Stimulated activated CD8-positive, alpha-beta memory T cell treated with anti-CD3 and anti-CD28 coated beads, Interleukin-2, amount 100 ng/mL, for 48 hours (primary cell): ENCODE measurements at regions not wholly inside any gene's neighbourhood (a gene's known extent, or its start where the extent isn't known, plus 50 kb on each side); places are given as distances from the start of the nearest gene placed in this dataset.
"Not testable (repeated sequence)": the region's sequence is repeated elsewhere in the genome, so short reads cannot be mapped to it uniquely, and the experiment has no call there.

ENCODE experiments used
- DNase-seq, 2 donors: peaks; one replicate each; pipeline ENCODE4 v3.0.0-alpha.2; 2020; ENCODE audit warnings: low read depth in 2 of 2

GRCh38 chr6:111925296-111925695 is 52.0 kb upstream of the FYN start:
- DNase-seq: no peak

- DNase-seq: no peak
These were observed 53.6 kb upstream of the FYN start for GRCh38 chr6:111926731-111927302.

GRCh38 chr6:111927321-111927720 is 54.1 kb upstream of the FYN start:
- DNase-seq: no peak

DNA sequence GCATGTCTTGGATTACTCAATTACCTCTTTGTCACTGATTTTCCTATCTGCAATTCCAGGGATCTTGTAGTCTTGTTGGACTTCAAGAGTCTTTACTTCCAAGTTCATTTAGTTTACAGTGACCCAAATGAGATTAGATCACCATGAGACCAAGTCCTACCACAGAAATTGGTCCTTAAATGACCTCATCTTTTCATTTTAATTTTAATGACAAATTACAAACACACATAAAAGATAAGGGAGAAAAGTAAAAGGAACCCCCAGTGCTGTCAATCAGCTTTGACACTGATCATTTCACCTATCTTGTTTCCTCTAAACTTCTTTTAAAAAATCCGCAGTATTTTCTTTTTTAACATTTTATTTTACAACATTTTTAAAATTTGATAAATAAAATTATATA is 54.9 kb upstream of the FYN start:
- DNase-seq: no peak

DNA sequence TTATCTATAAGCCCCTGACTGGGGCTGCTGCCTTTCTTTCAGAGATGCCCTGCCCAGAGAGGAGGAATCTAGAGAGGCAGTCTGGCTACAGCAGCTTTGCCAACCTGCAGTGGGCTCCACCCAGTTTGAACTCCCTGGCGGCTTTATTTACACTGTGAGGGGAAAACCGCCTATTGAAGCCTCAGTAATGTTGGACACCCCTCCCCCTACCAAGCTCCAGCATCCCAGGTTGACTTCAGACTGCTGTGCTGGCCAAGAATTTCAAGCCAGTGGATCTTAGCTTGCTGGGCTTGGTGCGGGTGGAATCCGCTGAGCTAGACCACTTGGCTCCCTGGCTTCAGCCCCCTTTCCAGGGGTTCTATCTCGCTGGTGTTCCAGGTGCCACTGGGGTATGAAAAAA is 61.4 kb upstream of the FYN start:
- not testable (repeated sequence) for DNase-seq

GRCh38 chr6:111936718-111937117 is 63.5 kb upstream of the FYN start:
- DNase-seq: no peak

GRCh38 chr6:111938710-111939109 is 65.5 kb upstream of the FYN start:
- no peak for DNase-seq

GRCh38 chr6:111939902-111940301 is 66.7 kb upstream of the FYN start:
- DNase-seq: no peak

- no peak for DNase-seq
These were observed 67.5 kb upstream of the FYN start for GRCh38 chr6:111940801-111941200.

DNA sequence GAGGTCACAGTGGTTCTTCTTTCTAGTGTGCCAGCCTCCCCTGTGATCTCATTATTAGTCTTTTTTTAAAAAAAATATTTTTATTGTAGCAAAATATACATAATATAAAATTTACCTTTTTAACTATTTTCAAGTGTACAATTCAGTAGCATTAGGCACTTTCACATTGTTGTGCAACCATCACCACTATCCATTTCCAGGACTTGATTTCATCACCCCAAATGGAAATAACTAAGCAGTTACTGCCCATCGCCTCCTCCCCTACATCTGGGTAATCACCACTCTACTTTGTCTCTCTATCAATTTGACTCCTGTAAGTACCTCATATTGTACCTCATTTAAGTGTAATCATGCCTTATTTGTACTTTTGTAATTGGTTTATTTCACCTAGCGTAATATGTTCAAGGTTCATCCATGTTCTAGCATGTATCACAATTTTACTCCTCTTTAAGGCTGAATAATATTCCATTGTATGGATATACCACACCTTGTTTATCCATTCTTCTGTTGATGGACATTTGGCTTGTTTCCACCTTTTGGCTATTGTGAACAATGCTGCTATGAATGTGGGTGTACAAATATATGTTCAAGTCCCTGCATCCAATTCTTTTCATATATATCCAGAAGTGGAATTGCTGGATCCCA is 68.6 kb upstream of the FYN start:
- no peak for DNase-seq

- no peak for DNase-seq
These were observed 69.3 kb upstream of the FYN start for GRCh38 chr6:111942561-111942960.

DNA sequence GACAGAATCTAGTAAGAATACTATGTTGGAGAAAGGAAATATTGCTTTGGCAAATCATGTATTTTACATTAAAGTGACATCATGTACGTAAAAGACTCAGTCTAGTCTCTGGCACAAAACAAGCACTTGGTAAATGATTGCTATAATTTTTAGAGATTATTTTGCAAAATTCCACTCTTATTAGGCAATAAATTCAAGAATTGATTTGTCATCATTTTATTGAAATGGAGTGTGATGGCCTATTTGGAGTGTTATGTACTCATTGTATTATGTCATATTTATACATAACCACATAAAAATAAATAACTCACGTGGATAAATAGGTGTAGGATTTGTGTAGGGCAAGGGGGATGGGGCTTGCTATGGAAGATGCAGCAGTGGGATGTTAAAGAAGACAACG is 70.0 kb upstream of the FYN start:
- DNase-seq: no peak

GRCh38 chr6:111943726-111944125 is 70.5 kb upstream of the FYN start:
- no peak for DNase-seq

GRCh38 chr6:111944541-111944940 is 71.3 kb upstream of the FYN start:
- no peak for DNase-seq

- no peak for DNase-seq
These were observed 76.3 kb upstream of the FYN start for GRCh38 chr6:111949546-111949945.

DNA sequence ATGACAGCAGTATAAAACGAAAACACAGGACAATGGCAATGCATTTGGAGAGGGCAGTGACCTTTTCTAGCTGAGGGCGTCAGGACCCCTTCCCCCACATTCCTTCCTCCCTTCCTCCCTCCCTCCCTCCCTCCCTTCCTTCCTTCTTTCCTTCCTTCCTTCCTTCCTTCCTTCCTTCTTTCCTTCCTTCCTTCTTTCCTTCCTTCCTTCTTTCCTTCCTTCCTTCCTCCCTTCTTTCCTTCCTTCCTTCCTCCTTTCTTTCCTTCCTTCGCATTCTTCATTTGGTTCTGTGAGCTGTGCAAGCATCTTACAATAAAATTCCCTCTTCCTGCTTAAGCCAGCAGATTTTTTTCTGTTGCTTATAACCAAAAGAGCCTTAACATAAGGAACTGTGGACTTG is 76.7 kb upstream of the FYN start:
- not testable (repeated sequence) for DNase-seq

DNA sequence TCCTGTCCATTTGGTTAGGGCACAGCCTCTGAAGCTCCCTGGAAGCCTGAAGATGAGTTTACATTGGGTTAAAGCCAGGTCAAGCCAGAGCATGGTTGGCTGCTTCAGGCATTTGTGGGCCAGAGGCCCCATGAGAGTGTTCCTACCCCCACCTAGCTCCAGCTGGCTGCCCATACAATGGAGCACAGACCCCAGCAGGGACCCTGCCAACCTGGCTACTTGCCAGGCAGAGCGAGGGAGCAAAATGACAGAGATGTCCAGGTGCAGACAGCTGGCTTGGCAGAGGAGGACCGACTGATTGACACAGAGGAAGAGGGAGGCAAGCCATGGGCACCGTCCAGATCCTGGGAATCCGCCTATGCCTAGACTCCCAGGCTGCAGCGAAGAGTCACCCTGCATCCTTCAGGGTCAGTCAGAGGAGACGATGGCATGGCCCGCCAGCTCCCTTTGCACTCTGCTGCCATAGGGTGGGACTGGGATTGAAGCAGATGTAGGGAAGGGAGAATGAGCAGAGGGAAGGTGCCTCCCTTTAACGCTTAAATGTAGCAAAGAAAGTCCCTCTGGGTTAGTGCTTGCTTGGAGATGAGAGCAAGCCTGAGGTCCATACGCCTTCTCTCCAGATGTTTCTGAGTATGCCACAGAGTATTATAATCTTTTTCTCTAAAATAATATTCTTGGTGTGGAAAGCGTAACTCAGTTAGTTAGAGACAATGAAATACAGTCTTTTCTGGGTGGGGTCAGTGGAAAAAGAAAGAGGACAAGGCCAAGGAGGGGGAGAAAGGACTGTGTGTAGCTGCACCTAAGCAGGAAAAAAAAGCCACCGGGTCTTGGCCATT is 77.6 kb upstream of the FYN start:
- no peak for DNase-seq

GRCh38 chr6:111951497-111952085 is 78.3 kb upstream of the FYN start:
- DNase-seq: no peak

GRCh38 chr6:111952274-111952673 is 79.0 kb upstream of the FYN start:
- no peak for DNase-seq

GRCh38 chr6:111952821-111953540 is 79.7 kb upstream of the FYN start:
- no peak for DNase-seq

- DNase-seq: no peak
These were observed 82.8 kb upstream of the FYN start for GRCh38 chr6:111956098-111956497.
